ENCODE measurements at regions not wholly inside any gene's neighbourhood (a gene's known extent, or its start where the extent isn't known, plus 50 kb on each side); places are given as distances from the start of the nearest gene placed in this dataset.

GRCh38 chr16:85321509-85322271 lies 209.4 kb upstream of the CIBAR2 start:
- H3K9ac ChIP-seq (ENCODE audit: low read depth, low read length), result no peak overlapping the region
- H3K4me1 ChIP-seq (ENCODE audit: insufficient read depth, low read length), result peaks cover 2% of the 10 kb centered on the region; the same call in 1 of the 2 replicates
- H3K9me3 ChIP-seq (ENCODE audit: insufficient read depth, low read depth, low read length), result no peaks in the 10 kb centered on the region
- H3K4me3 ChIP-seq (ENCODE audit: low read length), result no peak overlapping the region
- 87% methylated on average over 16 of the region's 16 CpGs for WGBS
- H3K36me3 ChIP-seq (ENCODE audit: insufficient read depth, low read length), result no peaks in the 10 kb centered on the region
- H3K27me3 ChIP-seq (ENCODE audit: insufficient read depth, low read length), result no peaks in the 10 kb centered on the region
- H3K27ac ChIP-seq (ENCODE audit: low read depth, low read length), result no peak overlapping the region

DNA sequence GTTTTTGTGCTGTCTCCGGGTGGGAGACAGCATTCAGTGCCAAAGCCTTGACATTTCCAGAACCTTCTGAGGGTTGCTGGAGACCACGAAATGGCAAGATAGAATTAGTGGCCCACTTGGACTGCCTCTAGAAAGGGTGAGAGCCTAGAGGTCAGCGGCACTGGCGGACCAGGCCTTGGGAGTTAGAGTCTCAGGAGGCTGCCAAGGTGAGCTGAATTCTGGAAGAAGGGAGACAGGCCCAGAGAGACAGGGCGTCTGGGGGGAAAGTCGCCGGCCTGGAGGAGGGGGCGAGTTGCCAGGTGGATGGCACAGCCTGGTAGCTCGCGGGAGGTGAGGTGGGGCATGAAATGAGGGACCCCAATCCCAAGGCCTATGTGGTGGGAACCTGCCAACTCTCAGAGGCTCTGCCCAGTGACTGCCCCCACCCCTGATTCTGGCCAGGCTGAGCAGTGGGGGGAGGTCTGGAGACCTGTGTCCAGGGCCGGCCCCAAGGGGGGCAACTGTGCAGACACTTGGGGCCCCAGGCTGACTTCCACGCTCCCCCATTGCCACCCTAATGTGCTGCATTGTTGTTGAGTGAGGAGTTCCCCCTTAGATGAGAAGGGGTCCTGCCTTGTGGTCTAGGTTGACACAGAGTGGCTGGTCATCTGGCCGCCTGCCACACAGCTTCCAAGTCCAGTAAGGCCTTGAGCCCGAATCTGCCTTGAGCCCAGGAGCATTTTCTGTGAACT lies 211.1 kb upstream of the CIBAR2 start:
- no peak overlapping the region for H3K27ac ChIP-seq (ENCODE audit: low read depth, low read length)
- no peak overlapping the region for H3K9ac ChIP-seq (ENCODE audit: low read depth, low read length)
- H3K4me1 ChIP-seq (ENCODE audit: insufficient read depth, low read length), result peaks cover 5% of the 10 kb centered on the region; the same call in 1 of the 2 replicates
- H3K36me3 ChIP-seq (ENCODE audit: insufficient read depth, low read length), result no peaks in the 10 kb centered on the region
- no peaks in the 10 kb centered on the region for H3K27me3 ChIP-seq (ENCODE audit: insufficient read depth, low read length)
- WGBS, result 90% methylated on average over 14 of the region's 14 CpGs
- no peaks in the 10 kb centered on the region for H3K9me3 ChIP-seq (ENCODE audit: insufficient read depth, low read depth, low read length)
- H3K4me3 ChIP-seq (ENCODE audit: low read length), result no peak overlapping the region

DNA sequence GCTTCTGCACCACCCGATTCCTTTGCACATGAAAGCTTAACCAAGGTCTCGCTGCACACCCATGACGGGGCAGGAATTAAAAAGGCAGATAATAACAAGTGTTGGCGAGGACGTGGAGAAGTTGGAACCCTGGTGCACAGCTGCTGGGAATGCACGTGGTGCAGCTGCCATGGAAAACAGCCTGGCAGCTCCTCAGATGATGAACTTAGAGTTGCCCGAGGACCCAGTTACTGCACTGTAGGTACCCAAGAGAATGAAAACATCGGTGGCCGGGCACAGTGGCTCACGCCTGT lies 211.6 kb upstream of the CIBAR2 start:
- peaks cover 5% of the 10 kb centered on the region; the same call in 1 of the 2 replicates for H3K4me1 ChIP-seq (ENCODE audit: insufficient read depth, low read length)

GRCh38 chr16:85324488-85324887 lies 212.2 kb upstream of the CIBAR2 start:
- Histone ChIP-seq H3K27me3 (ENCODE audit: insufficient read depth, low read length) (peaks cover 3% of the 10 kb centered on the region; the same call in 1 of the 2 replicates), H3K36me3 (ENCODE audit: insufficient read depth, low read length) (no peaks in the 10 kb centered on the region), H3K4me3 (ENCODE audit: low read length) (no peak overlapping the region), H3K27ac (ENCODE audit: low read depth, low read length) (no peak overlapping the region), H3K9ac (ENCODE audit: low read depth, low read length) (no peak overlapping the region), H3K4me1 (ENCODE audit: insufficient read depth, low read length) (peaks cover 10% of the 10 kb centered on the region), H3K9me3 (ENCODE audit: insufficient read depth, low read depth, low read length) (no peaks in the 10 kb centered on the region)
- 96% methylated on average over 13 of the region's 13 CpGs for WGBS

More for the DNA sequence above, 211.6 kb upstream of the CIBAR2 start:
- no peaks in the 10 kb centered on the region for H3K36me3 ChIP-seq (ENCODE audit: insufficient read depth, low read length)
- no peaks in the 10 kb centered on the region for H3K9me3 ChIP-seq (ENCODE audit: insufficient read depth, low read depth, low read length)
- 95% methylated on average over 10 of the region's 10 CpGs for WGBS
- H3K27me3 ChIP-seq (ENCODE audit: insufficient read depth, low read length), result no peaks in the 10 kb centered on the region
- no peak overlapping the region for H3K4me3 ChIP-seq (ENCODE audit: low read length)
- no peak overlapping the region for H3K27ac ChIP-seq (ENCODE audit: low read depth, low read length)
- H3K9ac ChIP-seq (ENCODE audit: low read depth, low read length), result no peak overlapping the region

DNA sequence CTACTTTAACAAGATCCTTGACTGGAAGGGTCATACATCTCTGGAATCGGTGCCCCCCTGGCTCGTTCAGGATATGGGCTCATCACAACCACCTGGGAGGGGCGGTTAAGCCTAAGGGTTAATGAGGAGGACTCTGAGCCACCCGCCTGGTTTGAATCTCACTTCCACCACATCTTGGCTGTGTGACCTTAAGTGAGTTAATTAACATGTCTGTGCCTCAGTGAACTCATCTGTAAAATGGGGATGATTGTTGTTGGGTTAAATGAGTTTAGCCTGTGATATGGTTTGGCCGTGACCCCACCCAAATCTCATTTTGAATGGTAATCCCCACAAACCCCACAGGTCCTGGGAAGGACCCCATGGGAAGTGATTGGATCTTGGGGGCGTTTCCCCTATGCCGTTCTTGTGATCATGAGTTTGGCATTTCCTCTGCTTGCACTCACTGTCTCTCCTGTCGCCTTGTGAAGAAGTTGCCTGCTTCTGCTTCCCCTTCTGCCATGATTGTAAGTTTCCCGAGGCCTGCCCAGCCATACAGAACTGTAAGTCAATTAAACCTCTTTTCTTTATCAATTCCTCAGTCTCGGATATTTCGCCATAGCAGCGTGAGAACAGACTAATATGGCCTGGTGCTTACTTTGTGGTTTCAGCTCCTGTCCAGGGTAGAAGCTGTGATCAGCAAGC lies 214.0 kb upstream of the CIBAR2 start:
- no peak overlapping the region for H3K27ac ChIP-seq (ENCODE audit: low read depth, low read length)
- H3K4me1 ChIP-seq (ENCODE audit: insufficient read depth, low read length), result peaks cover 20% of the 10 kb centered on the region
- H3K4me3 ChIP-seq (ENCODE audit: low read length), result no peak overlapping the region
- 83% methylated on average over 12 of the region's 12 CpGs for WGBS
- H3K36me3 ChIP-seq (ENCODE audit: insufficient read depth, low read length), result no peaks in the 10 kb centered on the region
- no peak overlapping the region for H3K9ac ChIP-seq (ENCODE audit: low read depth, low read length)
- peaks cover 14% of the 10 kb centered on the region for H3K27me3 ChIP-seq (ENCODE audit: insufficient read depth, low read length)
- H3K9me3 ChIP-seq (ENCODE audit: insufficient read depth, low read depth, low read length), result no peaks in the 10 kb centered on the region

DNA sequence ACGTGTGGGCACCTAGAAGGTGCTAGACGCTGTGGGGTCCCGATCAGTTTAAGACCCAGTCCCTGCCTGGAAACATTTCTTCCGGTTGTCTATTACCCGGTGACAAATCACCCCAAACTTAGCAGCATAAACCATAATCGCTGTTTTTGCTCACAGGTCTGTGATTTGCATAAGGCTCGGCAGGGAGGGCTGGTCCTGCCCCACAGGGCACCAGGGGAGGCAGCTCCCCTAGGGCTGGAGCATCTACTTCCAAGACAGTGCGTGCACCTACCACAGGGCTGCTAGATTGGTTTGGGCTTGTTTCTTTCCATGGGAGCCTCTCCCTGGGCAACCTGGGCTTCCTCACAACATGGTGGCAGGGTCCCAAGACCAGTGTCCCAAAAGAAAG lies 214.5 kb upstream of the CIBAR2 start:
- Histone ChIP-seq H3K9me3 (ENCODE audit: insufficient read depth, low read depth, low read length) (no peaks in the 10 kb centered on the region), H3K27me3 (ENCODE audit: insufficient read depth, low read length) (peaks cover 15% of the 10 kb centered on the region), H3K9ac (ENCODE audit: low read depth, low read length) (no peak overlapping the region), H3K4me3 (ENCODE audit: low read length) (no peak overlapping the region), H3K4me1 (ENCODE audit: insufficient read depth, low read length) (peaks cover 20% of the 10 kb centered on the region), H3K27ac (ENCODE audit: low read depth, low read length) (no peak overlapping the region), H3K36me3 (ENCODE audit: insufficient read depth, low read length) (no peaks in the 10 kb centered on the region)
- WGBS, result 68% methylated on average over 8 of the region's 8 CpGs

DNA sequence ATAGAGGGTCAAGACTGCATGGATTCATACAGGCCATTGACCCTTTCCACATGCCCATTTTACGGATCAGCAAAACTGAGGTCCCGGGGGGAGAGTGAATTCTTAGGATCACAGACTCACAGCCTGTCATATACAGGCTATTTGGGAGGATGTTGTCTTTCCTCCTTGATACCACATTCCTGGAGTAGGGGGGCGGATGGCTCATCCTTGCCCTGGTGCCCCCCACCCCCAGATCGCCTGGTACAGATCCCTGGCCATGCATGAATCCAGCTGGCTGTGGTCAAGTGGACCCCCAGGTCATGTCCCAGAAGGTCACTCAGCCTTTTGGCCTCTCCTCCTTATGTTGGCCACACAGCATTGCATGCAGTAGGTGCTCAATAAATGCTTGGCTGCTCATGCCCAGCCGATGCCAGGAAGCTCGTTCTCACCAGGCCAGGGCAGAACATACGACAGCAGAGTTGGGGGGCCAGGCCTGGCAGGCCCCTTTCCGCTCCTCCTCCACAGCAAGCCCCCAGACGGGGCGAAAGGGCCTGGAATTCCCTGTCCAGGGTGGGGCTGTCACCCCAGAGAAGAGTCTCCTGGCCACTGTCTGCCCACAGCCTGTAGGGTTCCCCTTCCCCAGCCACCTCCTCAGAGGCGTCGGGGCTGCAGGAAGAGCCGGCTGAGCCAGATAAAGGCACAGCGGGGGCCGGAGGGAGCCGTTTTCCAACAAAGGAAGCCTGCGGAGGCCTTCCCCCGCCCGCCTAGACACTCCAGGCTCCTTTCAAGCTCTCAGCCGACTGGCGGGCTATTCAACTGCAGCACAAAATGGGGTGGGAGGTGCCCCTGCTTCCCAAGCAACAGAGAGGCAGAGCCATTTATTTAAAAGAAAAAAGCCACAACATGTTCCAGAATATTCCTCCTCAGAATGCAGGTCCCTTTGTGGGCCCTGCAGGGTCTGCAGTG lies 215.7 kb upstream of the CIBAR2 start:
- peaks cover 27% of the 10 kb centered on the region for H3K27me3 ChIP-seq (ENCODE audit: insufficient read depth, low read length)
- H3K27ac ChIP-seq (ENCODE audit: low read depth, low read length), result peak overlapping the region; percentile 95
- peaks cover 28% of the 10 kb centered on the region for H3K4me1 ChIP-seq (ENCODE audit: insufficient read depth, low read length)
- H3K36me3 ChIP-seq (ENCODE audit: insufficient read depth, low read length), result no peaks in the 10 kb centered on the region
- peak overlapping the region; percentile 69 for H3K9ac ChIP-seq (ENCODE audit: low read depth, low read length)
- no peaks in the 10 kb centered on the region for H3K9me3 ChIP-seq (ENCODE audit: insufficient read depth, low read depth, low read length)
- peak overlapping the region; percentile 46 for H3K4me3 ChIP-seq (ENCODE audit: low read length)
- 25% methylated on average over 21 of the region's 21 CpGs for WGBS

DNA sequence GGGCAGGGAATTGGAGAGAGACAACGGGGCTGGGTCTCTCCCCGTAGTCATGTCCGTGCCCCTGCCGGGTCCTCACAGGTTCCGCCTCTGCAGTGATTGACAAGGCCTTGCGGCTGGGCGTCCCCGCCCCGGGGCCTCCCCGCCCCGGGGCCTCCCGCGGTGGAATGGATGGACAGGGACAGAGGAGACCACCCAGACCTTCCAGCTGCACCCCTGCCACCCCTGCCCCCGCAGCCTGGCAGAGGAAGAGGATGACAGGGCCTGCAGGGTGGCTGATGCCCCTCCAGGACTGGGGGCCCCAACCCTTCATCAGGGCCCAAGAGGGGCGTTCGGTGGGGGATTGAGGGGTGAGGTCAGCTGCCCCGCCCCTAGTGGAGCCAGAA lies 216.4 kb upstream of the CIBAR2 start:
- Histone ChIP-seq H3K27ac (ENCODE audit: low read depth, low read length) (peak overlapping the region; percentile 95), H3K9ac (ENCODE audit: low read depth, low read length) (peak overlapping the region; percentile 69), H3K9me3 (ENCODE audit: insufficient read depth, low read depth, low read length) (no peaks in the 10 kb centered on the region), H3K36me3 (ENCODE audit: insufficient read depth, low read length) (no peaks in the 10 kb centered on the region), H3K4me1 (ENCODE audit: insufficient read depth, low read length) (peaks cover 28% of the 10 kb centered on the region), H3K27me3 (ENCODE audit: insufficient read depth, low read length) (peaks cover 34% of the 10 kb centered on the region), H3K4me3 (ENCODE audit: low read length) (peak overlapping the region; percentile 46)
- under 1% methylated on average over 17 of the region's 17 CpGs for WGBS

DNA sequence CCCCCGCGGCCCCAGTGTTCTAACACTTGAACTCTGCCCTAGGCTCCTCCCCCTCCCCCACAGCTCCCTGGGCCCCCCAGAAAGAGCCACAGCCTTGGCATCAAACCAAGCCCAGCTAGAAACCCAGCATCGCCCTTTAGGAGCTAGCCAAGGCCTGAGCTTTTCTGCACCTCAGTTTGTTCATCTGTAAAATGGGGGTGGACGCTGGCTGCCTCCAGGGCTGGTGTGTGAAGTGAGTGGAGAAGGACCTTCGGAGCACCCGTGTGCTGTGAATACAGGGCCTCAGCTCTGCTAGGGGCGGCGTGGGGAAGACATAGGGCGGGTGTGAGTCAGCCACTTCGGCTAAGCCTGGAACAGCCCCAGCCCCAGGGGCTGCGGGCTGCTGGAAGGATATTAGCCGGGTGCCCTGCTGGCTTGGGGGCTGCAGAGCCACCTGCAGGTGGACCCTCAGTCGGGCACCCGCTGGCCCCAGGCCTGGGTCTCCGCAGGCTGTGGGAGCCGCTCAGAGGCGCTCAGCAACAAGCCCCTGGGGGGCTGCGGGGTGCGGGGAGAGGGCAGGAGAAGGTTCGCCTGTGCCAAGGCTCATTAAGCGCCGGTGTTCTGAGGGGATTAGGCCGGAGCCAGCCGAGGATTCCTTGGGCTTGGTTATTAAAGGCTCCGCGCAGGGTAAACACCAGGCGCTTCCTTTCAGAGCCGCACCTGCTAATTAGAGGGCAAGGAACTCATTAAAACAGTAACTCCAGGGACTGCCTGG lies 217.0 kb upstream of the CIBAR2 start:
- Histone ChIP-seq H3K9ac (ENCODE audit: low read depth, low read length) (peak overlapping the region; percentile 55; the same call in 1 of the 2 replicates), H3K4me3 (ENCODE audit: low read length) (peak overlapping the region; percentile 46), H3K4me1 (ENCODE audit: insufficient read depth, low read length) (peaks cover 33% of the 10 kb centered on the region), H3K36me3 (ENCODE audit: insufficient read depth, low read length) (no peaks in the 10 kb centered on the region), H3K27me3 (ENCODE audit: insufficient read depth, low read length) (peaks cover 40% of the 10 kb centered on the region), H3K27ac (ENCODE audit: low read depth, low read length) (peak overlapping the region; percentile 95), H3K9me3 (ENCODE audit: insufficient read depth, low read depth, low read length) (no peaks in the 10 kb centered on the region)
- 2% methylated on average over 28 of the region's 28 CpGs for WGBS
